ENCODE measurements at regions not wholly inside any gene's neighbourhood (a gene's known extent, or its start where the extent isn't known, plus 50 kb on each side); places are given as distances from the start of the nearest gene placed in this dataset.

DNA sequence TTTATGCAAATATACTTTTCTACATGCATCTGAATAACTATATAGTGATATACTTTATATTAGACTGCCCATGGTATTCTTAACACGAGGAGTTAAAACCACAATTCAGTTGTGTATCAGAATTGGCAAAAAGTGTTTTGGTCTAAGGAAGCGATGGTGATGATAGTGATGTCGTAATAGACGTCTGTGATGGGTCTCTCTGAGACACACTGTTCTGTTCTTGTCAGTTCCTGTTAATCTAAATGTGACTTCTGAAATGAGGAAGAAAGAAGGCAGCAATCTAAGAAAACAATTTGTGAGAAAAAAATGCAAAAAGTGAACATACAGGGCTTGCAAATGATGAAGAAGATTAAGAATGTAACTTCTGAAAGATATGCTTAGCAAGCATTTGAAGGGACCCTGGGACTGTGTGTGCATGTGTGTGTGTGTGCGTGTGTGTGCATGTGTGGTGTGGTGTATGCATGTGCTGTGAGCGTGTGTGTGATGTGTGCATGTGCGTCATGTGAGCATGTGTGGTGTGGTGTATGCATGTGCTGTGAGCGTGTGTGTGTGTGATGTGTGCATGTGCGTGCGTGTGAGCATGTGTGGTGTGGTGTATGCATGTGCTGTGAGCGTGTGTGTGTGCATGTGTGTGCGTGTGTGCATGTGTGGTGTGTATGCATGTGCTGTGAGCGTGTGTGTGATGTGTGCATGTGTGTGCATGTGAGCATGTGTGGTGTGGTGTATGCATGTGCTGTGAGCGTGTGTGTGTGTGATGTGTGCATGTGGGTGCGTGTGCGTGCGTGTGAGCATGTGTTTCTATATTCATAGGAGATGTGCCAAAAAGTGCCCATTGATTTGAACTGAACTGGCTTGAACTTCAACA is 131.8 kb downstream of the IRS2 start:
- no peak for DNase-seq (ENCODE audit: low read depth)
- H3K4me3 ChIP-seq (ENCODE audit: low read depth, low read length): no peak overlapping the region
- no peak for TF ChIP-seq CTCF (IDR thresholded peaks at IDR 0.05; ENCODE audit: insufficient read depth, low read depth, low read length, missing control alignments)

DNA sequence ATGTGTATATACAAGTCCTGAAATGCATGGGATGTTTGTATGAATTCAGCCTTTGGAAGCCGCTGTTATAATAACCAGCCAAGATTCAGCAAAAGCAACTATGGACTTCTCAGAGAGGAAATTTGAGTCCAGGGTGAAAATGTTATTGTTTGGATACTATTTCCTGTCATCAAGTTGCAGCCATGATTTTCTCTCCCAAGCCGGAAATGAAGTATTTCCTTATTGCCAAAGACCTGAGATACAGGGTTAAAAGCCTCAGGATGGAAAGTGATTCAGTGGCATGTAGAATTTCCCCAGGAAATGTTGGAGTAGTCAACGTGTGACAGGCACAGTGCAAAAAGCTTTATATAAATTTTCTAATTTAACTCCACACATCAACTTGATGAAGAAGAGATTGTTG is 133.9 kb downstream of the IRS2 start:
- no peak overlapping the region for H3K4me3 ChIP-seq (ENCODE audit: low read depth, low read length)
- no peak for TF ChIP-seq CTCF (IDR thresholded peaks at IDR 0.05; ENCODE audit: insufficient read depth, low read depth, low read length, missing control alignments)
- no peak for DNase-seq (ENCODE audit: low read depth)

GRCh38 chr13:109651854-109652253 is 134.5 kb downstream of the IRS2 start:
- H3K4me3 ChIP-seq (ENCODE audit: low read depth, low read length): no peak overlapping the region
- TF ChIP-seq CTCF (IDR thresholded peaks at IDR 0.05; ENCODE audit: insufficient read depth, low read depth, low read length, missing control alignments): no peak
- no peak for DNase-seq (ENCODE audit: low read depth)

DNA sequence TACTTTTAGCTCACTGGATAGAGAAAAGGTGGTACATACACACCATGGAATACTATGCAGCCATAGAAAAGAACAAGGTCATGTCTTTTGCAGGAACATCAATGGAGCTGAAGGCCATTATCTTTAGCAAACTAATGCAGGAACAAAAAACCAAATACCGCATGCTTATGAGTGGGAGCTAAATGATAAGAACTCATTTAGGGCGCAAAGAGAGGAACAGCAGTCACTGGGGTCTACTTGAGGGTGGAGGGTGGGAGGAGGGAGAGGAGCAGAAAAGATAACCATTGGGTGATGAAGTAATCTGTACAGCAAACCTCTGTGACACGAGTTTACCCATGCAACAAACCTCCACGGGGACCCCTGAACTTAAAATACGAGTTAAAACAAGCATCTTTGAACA is 135.1 kb downstream of the IRS2 start:
- H3K4me3 ChIP-seq (ENCODE audit: low read depth, low read length): no peak overlapping the region
- TF ChIP-seq CTCF (IDR thresholded peaks at IDR 0.05; ENCODE audit: insufficient read depth, low read depth, low read length, missing control alignments): no peak
- no peak for DNase-seq (ENCODE audit: low read depth)

GRCh38 chr13:109650861-109651260 is 135.5 kb downstream of the IRS2 start:
- DNase-seq (ENCODE audit: low read depth): no peak
- TF ChIP-seq CTCF (IDR thresholded peaks at IDR 0.05; ENCODE audit: insufficient read depth, low read depth, low read length, missing control alignments): no peak
- no peak overlapping the region for H3K4me3 ChIP-seq (ENCODE audit: low read depth, low read length)

- TF ChIP-seq CTCF (IDR thresholded peaks at IDR 0.05; ENCODE audit: insufficient read depth, low read depth, low read length, missing control alignments): no peak
- no peak overlapping the region for H3K4me3 ChIP-seq (ENCODE audit: low read depth, low read length)
- DNase-seq (ENCODE audit: low read depth): no peak
Measured at GRCh38 chr13:109649713-109650112, 136.7 kb downstream of the IRS2 start.

GRCh38 chr13:109647699-109648098 is 138.7 kb downstream of the IRS2 start:
- DNase-seq (ENCODE audit: low read depth): no peak
- TF ChIP-seq CTCF (IDR thresholded peaks at IDR 0.05; ENCODE audit: insufficient read depth, low read depth, low read length, missing control alignments): no peak
- no peak overlapping the region for H3K4me3 ChIP-seq (ENCODE audit: low read depth, low read length)

All from GM12865 (cell line).